ENCODE measurements at regions not wholly inside any gene's neighbourhood (a gene's known extent, or its start where the extent isn't known, plus 50 kb on each side); places are given as distances from the start of the nearest gene placed in this dataset.

DNA sequence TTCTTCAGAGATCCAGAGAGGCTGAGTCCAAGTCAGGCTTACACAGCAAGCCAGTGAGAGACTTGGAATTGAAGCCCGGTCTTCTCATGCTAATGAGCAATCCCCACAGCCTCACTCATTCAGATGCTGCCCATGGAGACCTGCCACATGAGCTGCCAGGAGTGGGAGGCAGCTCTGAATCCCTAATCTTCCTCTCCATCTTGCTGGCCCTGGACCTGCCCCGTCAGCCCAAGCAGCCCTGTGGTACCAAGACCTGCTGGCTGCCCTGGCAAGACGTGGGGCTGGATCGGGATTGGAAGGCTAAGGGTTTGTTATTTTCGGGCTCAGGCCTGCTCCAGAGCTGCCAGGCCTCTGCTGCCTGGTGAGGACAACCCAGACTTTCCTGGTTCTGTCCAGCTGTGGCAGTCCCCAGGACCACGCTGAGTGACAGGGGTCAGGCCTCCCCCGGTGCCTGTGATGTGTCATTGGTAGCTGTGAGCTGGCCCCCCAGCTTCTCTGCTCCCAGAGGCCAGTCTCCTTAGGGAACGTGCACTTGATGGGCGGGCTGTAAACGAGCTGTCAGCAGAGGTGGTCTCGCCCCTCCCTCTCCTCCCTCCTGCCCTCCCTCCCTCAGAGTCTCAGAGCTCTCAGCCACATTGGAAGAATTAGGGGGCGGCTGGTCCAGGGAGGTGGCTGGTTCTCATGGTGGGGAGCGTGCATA is 135.0 kb downstream of the FOXD2 start:
- DNase-seq (ENCODE audit: low read depth in 2 of 2, low spot score in 1 of 2) = no peak

DNA sequence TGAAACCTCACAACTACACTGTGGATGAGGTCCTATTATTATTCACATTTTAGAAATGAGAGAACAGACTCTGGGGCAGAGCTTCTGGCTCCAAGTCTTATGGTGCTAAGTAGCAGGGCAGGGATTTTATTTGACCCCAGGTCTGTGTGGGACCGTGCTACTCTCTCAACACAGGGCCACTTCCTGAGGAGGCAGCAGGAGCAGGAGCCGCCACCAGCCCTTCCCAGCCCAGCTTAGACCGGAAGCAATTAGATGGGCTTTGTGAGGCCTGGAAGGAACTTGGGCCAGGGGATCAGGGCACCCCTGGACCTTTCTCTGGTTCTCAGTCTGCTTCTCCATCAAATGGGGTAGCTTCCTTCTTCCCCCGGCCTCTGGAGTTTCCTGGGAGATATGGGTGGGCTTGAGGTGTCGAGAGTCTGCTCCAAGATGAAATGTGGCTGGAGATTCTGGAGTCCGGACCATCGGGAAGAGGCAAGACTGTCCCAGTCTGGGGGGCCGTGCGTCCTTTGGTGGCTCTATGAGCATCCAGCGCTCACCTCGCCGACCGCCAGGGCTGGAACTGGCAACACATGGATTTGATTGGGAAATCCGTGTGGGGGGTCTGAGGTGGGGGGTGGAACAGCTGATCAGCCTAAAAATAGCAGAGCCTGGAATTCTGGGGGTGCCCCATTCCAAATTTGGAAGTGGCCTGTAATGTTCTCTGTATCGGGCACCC is 136.8 kb downstream of the FOXD2 start:
- no peak for DNase-seq (ENCODE audit: low read depth in 2 of 2, low spot score in 1 of 2)

DNA sequence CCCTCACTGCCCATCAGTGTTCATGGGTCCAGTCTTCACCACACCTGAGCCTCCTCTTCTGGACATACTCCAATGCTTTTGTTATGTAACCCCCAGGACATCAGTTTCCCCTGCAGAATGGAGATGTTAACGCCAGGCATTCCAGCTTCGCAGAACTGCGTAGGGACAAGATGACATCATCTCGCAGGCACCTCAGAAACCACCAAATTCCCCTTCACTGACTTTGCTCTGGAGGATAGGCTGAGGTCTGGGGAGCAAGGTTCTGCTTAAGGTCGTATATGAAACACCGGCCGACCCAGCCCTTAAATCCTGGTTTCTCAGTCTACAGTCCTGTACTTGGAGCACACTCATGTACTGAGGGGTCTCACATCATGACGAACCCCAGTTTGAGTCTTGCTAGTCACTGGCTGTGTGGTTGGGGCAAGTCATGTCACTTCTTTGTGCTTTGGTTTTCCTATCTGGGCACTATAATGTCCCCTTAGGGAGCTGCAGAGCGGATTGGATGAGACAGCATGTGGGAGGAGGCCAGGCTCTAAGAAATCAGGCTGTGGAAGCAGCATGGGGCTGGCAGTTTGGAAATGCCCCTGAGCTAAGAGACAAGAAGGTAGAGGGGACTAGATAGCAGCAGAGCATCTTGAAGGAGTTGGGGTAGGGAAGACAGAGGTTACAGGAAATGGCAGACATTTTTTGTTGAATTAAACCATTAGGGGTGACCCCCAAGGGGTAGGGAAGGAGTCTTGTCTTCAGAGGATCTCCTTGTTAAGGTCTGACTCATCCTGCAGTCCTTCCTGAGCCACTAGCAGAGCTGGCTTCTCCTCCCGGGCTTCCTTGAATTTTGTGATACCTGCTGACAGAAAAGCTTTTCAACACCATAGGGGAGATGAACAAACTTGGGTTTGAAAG is 138.3 kb downstream of the FOXD2 start:
- no peak for DNase-seq (ENCODE audit: low read depth in 2 of 2, low spot score in 1 of 2)

DNA sequence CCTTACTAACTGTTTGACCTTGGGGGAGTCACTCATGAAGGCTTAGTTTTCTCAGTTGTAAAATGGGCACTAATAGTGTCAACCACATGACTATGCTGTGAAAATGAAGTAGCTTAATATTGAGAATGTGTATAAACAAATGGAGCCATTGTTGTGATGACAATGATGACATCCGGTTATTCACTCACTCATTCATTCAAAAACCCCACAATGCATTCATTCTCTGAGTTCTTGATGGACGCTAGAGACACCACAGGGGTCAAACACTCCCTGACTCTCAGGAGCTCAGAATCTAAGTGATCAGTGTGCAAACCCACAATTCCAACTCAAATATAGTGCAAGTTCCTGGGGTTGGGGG is 138.9 kb downstream of the FOXD2 start:
- DNase-seq (ENCODE audit: low read depth in 2 of 2, low spot score in 1 of 2) = no peak

DNA sequence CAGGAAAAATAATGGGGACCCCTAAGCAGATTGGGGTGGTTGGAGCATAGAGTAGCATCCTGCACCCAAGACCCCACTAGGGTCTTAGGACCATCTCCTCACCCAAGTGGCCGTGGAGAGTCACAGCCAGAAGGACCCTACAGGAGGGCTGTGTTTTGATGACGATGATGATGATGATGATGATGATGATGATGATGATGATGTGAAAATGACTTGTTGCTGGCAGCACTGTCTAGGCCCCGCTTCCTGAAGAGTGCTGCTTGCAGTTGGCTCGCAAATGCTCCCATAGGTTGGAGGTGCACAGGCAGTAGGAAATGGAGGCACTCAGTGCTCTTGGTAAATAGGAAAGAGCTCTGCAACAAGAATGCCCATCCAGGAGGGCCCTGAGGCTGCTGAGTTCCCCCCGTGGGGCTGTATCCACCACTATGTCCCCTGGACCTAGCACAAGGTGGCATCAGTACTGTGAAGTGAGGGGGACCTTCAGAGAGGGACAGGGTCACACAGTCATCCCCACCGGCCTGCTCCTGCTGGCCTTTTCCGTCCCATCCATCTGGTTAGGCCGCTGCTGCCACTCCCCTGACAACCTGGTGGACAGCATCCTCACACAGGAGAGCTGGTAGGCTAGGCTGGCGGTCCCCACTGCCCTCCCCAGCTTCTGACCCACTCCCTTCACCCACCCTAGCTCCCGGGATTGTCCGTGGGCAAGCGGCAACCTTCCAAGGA is 139.6 kb downstream of the FOXD2 start:
- no peak for DNase-seq (ENCODE audit: low read depth in 2 of 2, low spot score in 1 of 2)

DNA sequence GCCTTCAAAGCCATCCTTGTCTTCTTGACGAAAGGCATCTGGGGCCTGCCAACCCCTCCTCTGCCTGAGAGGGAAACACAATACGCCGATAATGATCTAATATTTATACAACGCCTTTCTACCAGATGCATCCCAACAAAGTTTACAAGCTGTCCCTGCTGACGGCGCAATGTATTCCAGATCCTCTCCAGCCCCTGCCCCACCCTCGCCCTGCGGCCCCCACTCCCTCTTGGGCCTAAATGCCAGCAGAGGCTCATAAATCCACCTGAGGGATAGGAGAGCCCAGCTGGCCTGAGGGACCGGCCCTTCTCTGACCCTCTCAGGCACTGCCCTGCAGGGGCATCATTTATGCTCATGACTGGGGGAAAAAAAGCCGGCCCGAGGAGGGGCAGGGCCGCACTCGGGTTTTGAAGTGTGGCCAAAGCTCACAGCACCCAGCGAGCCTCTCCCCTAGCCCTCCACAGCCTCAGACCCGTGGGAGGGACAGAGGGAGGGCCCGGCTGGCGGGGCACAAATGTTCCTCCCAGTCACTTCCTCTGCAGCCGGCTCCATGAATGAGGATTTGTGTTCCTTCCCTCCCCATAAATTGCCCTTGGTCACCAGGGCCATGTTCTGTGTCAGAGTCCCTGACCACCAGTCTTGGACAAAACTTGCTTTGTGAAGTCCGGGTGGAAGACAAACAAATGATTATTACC is 140.3 kb downstream of the FOXD2 start:
- no peak for DNase-seq (ENCODE audit: low read depth in 2 of 2, low spot score in 1 of 2)

DNA sequence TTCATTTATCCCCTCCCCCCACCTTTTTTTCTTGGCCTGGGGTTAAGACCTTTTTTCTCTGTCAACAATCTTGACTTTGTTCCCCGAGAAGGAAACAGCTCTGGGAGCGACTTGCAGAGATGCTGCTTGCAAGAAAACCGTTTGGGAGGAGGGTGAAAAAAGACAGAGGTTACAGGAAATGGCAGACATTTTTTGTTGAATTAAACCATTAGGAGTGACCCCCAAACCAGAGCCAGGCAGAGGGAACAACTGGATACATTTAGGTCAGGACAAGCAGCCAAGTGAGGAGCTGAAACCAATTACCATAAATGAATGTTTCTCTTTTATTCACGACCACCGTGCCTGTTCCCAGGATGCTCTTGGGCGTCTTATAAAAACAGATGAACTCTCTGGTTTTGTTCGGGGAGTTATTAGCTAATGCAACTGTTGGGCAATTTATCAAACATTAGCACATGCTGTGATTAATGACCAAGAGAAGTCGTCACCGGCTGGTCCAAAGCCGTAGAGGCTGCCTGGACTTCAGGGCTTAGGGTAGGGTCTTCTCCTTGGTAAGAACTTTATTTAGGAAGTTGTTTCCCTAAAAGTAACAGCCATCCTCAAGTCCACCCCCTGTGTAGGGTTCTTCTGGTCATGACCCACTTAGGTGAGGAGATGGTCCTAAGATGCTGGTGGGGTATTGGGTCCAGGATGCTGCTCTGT is 141.0 kb downstream of the FOXD2 start:
- no peak for DNase-seq (ENCODE audit: low read depth in 2 of 2, low spot score in 1 of 2)

DNA sequence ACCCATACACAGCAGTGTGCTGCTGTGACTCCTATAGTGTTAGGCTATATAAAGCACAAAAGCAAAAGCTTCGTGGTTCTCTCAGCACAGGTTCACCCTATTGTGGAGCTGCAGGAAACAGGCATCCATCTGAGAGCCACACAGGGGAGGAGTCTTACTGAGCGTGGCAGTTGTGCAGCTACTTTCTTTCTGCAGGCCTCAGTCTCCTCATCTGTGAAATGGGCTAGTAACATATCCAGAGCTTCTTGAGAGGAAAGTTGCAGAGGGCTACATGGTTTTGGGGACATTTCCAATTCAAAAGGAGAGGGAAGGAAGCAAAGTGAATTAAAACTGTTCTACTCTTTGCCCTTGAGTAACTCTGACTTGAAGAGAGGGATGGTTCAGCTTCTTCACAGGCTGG is 142.0 kb downstream of the FOXD2 start:
- no peak for DNase-seq (ENCODE audit: low read depth in 2 of 2, low spot score in 1 of 2)

DNA sequence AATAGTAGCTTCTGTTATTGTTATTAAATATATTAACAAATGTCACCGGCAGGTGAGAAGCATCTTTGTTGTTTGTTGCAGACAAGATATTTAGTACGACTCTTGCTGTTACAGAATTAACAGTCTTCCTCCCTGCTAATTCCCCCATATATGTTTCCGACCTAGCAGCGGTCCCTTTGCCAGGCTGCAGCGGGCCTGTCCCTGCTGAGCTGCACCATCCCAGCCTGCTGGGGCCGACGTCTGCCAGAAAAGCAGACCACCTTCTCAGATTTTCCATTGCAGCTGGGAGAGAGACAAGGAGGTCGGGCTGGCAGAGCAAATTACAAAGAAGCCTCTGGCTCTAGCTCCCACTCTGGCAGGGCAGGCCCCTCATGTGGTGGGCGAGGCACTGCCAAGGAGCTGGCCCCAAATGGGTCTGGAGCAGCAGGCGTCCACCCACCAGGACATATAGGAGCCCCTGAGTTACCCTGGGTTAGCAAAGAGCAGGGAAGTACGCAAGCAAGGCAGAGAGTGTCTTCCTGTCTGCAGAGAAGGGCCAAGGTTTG is 142.7 kb downstream of the FOXD2 start:
- no peak for DNase-seq (ENCODE audit: low read depth in 2 of 2, low spot score in 1 of 2)

DNA sequence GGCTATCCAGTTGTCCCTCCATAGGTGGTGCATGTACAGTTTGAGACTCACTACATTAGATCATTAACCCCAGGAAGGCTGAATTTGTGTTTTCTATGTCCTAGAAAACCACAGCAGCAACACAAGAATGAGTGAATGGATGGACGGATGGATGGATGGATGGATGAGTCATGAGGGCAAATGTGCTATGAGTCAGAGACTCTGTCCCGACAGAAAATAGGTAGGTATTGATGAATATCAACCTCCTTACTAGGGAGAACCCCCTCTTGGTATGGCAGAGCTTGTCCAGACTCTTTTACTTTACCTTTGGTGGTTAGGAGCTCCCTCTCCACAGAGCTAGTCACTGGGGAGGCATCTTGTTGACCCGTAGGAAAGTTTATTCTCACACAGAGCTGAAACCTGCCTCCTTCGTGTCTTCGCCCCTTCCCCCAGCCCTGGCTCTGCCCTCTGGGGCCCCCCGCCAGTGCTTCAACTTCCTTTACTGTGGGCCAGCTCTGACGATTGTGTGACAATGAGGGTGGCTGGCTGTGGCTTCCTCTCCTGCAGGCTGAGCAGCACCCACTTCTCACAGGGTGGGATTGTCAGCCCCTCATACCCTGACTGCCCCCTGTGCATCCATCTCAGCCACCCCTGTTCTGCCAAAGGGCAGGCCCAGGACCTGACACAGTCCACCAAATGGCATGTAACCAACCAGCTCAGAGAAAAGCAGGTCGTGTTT is 145.2 kb downstream of the FOXD2 start:
- no peak for DNase-seq (ENCODE audit: low read depth in 2 of 2, low spot score in 1 of 2)

DNA sequence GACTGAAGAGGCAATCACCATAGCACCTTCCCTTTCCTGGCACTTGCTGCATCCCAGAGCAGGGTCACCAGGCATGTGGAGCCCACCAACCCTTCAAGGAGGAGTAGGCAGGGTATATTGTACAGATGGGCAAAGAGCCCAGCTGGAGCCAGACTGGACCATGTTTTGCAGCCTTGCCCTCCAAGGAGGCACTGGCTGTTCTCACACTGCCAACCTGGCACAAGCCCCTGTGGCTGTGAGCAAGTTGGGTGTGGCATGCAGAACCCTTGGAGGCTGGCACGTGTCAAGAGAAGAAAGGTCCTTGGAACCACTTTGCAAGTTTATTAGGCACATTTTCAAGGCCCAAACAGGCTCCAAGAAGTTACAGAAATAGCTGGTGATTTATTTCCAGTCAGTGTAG is 146.4 kb downstream of the FOXD2 start:
- no peak for DNase-seq (ENCODE audit: low read depth in 2 of 2, low spot score in 1 of 2)

DNA sequence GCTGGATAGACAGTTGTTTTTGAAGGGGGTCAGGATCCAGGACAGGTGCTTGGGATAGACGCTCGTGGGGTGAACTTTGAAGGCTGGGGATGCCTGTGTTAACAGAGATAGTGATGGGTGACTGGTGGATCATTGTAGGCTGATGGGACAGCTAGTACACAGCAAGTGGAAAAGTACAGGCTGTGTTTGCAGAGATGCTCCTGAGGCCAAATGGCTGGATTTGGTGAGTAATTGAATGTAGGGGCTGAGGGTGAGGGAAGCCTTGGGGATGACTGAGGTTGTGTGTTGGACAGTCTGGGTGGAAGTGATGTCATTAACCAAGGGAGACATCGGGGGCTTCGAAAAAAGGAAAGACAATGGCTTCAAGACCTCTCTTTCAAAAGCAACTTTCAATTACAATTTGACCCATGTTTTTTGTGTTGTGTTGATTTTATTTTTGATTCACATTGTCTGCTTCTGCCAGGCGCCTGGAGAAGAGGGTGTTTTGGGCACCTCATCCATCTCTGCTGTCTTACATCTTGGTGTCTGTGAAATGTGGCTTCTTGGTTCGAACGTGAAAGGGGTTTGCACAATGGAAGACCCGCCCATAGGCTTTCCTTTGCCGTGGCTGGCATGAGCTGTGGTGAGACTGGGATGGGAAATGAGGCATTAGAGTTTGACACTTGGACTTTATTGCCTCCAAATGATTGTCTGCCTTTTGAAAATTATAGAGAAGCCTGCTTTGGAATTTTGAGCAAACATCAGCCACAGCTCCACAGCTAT is 147.5 kb downstream of the FOXD2 start:
- no peak for DNase-seq (ENCODE audit: low read depth in 2 of 2, low spot score in 1 of 2)

DNA sequence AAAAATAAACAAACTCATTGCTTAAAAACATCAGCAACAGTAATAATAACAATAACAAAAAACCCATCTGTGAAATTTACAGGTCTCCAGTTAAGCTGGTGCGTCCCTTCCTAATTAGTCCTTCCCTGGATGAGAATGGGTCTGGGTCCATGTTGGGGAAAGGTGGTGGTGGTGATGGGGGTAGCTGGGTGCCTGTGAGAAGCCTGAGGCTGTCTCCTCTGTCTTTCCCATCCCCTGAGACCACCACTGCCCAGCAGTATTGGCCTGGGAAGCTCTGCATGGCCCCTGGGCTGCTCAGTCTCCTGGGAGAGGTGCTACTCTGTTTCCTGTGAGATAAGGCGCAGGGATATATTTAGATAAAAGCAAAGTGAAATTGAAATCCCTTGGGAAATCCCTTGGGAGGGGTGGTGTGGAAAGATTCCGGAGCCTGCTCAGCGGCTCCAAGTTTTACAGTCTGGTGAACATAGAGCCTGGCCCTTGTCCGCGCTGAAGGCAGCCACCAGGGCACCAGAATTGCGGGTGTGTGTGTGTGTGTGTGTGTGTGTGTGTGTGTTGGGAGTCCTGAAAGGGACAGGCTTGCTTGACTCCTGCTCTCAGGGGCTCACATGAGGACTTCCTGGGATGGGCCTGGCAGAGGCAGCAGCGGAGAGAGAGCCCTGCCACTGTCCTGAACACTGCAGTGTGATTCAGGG is 150.2 kb downstream of the FOXD2 start:
- DNase-seq (ENCODE audit: low read depth in 2 of 2, low spot score in 1 of 2) = no peak

DNA sequence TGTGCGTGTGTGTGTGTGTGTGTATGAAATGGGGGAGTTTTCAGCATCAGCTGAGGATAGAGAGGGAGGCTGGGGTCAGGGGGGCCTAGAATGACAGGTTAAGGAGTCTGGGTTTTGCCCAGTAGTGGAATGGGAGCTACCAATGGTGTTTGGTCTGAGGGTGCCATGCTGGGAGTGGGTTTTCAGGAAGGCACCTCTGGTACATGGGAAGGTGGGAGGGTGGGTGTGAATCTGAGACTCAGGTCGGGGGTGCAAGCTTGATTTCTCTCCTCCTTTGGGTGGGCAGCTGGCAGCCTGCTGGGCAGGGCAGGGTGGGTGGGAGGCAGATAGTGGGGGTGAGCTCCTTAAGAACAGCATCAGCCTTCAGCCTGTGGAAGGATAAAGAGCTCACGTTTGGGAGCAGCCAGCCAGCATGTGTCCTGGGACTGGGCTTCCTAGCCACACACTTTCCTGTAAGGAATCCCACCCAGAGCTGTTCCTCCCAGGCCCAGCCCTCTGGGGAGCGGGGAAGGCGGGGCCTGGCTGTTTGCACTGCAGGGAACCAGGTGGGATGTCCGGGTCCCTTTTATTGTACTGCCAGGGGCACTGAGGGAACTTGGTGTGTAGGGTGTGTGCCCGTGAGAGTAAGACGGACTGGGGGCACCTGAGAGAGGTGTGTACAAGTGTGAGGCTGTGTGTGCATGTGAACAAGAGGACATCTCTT is 152.8 kb downstream of the FOXD2 start:
- no peak for DNase-seq (ENCODE audit: low read depth in 2 of 2, low spot score in 1 of 2)

DNA sequence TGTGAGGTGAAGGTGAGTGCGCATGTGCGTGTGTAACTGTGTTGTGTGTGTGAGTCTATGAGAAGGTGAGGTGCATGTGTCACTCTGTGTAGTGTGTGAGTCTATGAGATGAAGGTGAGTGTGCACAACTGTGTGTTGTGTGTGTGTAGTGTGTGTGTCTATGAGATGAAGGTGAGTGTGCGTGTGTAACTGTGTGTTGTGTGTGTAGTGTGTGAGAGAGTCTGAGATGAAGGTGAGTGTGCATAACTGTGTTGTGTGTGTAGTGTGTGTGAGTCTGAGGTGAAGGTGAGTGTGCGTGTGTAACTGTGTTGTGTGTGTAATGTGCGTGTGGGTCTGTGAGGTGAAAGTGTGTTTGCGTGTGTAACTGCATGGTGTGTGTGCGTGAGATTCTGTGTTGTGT is 154.0 kb downstream of the FOXD2 start:
- no peak for DNase-seq (ENCODE audit: low read depth in 2 of 2, low spot score in 1 of 2)

DNA sequence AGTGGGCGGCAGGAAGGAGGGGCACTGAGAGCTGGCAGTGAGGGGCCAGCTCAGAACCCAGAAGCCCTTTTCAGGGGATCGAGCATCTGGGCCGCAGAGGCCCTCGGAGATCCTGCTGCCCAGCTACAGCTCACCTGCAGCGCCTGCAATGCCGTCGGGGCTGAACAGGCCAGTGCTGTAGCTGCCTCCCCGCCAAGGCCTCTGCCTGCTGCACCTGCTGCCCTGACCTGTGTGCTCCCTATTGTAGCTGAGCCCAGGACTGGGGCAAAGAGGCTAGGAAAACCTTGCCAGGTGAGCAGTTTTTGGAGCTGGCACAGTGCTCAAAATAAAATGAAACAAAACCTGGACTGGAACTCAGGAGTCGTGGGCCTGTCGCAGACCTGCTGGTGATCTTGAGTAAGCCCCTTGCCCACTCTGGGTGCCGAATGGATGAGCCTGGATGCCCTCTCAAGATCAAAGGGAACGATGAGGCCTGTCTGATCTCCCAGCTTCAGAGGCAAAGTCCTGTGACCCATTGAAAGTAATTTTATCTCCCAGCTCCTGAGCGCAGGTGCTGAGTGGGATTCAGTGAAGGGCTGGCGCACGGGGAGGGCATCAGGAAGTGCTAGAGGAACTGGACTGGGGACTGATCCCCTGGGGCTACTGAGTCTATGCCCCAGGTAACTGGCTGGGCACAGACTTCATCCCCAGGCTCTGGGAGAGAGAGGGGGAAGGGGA is 154.6 kb downstream of the FOXD2 start:
- DNase-seq (ENCODE audit: low read depth in 2 of 2, low spot score in 1 of 2) = no peak

Measured in stimulated activated CD8-positive, alpha-beta memory T cell treated with anti-CD3 and anti-CD28 coated beads, Interleukin-4, amount 100 ng/mL, for 1 hour (primary cell).